ENCODE measurements at regions not wholly inside any gene's neighbourhood (a gene's known extent, or its start where the extent isn't known, plus 50 kb on each side); places are given as distances from the start of the nearest gene placed in this dataset.

GRCh38 chr16:65934443-65934842 lies 432.0 kb upstream of the CDH5 start:
- H3K36me3 ChIP-seq (ENCODE audit: control insufficient read depth in 2 of 2, extremely low read depth in 1 of 2, insufficient read depth in 1 of 2, low read length in 1 of 2), result no peaks in the 10 kb centered on the region
- no peaks in the 10 kb centered on the region for H3K4me1 Mint-ChIP-seq
- ChIA-PET POLR2A (no interaction called here), CTCF (no interaction called here)
- H3K27ac ChIP-seq (ENCODE audit: low read length), result no peak overlapping the region
- peaks cover 0 to 2% of the 10 kb centered on the region in 2 experiments for H3K27me3 ChIP-seq (replicated peaks in 1 of 2; ENCODE audit: control insufficient read depth in 2 of 2, extremely low read depth in 1 of 2, insufficient read depth in 2 of 2, low read length in 1 of 2)
- no peaks in the 10 kb centered on the region for H3K9me3 ChIP-seq
- no peaks in the 10 kb centered on the region for H3K36me3 Mint-ChIP-seq
- no peak overlapping the region for H3K4me3 Mint-ChIP-seq
- DNase-seq, result no peak
- H3K4me3 ChIP-seq (ENCODE audit: control insufficient read depth in 1 of 2, extremely low read depth in 1 of 2, low read length in 1 of 2), result no peak overlapping the region
- no peak overlapping the region for H3K27ac Mint-ChIP-seq
- WGBS (ENCODE audit: insufficient coverage), result 92% methylated on average over 1 of the region's 3 CpGs
- peaks cover 9 to 27% (median 10%) of the 10 kb centered on the region in 3 donors for H3K9me3 Mint-ChIP-seq
- ATAC-seq (replicated peaks in 1 of 4), result no peak
- peaks cover 1 to 8% of the 10 kb centered on the region in 2 donors for H3K27me3 Mint-ChIP-seq
- no peaks in the 10 kb centered on the region for H3K4me1 ChIP-seq (ENCODE audit: control insufficient read depth in 1 of 2, extremely low read depth in 1 of 2, insufficient read depth in 2 of 2, low read length in 2 of 2)

GRCh38 chr16:65933703-65934102 lies 432.8 kb upstream of the CDH5 start:
- Mint-ChIP-seq H3K4me3 (no peak overlapping the region), H3K36me3 (no peaks in the 10 kb centered on the region), H3K4me1 (no peaks in the 10 kb centered on the region), H3K27ac (no peak overlapping the region), H3K27me3 (peaks cover 0 to 4% of the 10 kb centered on the region in 2 donors), H3K9me3 (peaks cover 9 to 24% (median 9%) of the 10 kb centered on the region in 3 donors)
- H3K27ac ChIP-seq (ENCODE audit: low read length), result no peak overlapping the region
- DNase-seq (no peak), ATAC-seq (replicated peaks in 1 of 4) (no peak)
- POLR2A ChIA-PET, result no interaction called here
- no peak overlapping the region for H3K4me3 ChIP-seq (ENCODE audit: control insufficient read depth in 1 of 2, extremely low read depth in 1 of 2, low read length in 1 of 2)
- H3K36me3 ChIP-seq (ENCODE audit: control insufficient read depth in 2 of 2, extremely low read depth in 1 of 2, insufficient read depth in 1 of 2, low read length in 1 of 2), result no peaks in the 10 kb centered on the region
- no peaks in the 10 kb centered on the region for H3K9me3 ChIP-seq
- no peaks in the 10 kb centered on the region for H3K4me1 ChIP-seq (ENCODE audit: control insufficient read depth in 1 of 2, extremely low read depth in 1 of 2, insufficient read depth in 2 of 2, low read length in 2 of 2)
- peaks cover 0 to 2% of the 10 kb centered on the region in 2 experiments for H3K27me3 ChIP-seq (replicated peaks in 1 of 2; ENCODE audit: control insufficient read depth in 2 of 2, extremely low read depth in 1 of 2, insufficient read depth in 2 of 2, low read length in 1 of 2)
- WGBS (ENCODE audit: insufficient coverage), result no CpG with 5 or more reads among the region's 4 CpGs
- CTCF ChIA-PET, result no interaction called here

GRCh38 chr16:65932350-65933072 lies 434.0 kb upstream of the CDH5 start:
- H3K27me3 ChIP-seq (replicated peaks in 1 of 2; ENCODE audit: control insufficient read depth in 2 of 2, extremely low read depth in 1 of 2, insufficient read depth in 2 of 2, low read length in 1 of 2), result peaks cover 0 to 2% of the 10 kb centered on the region in 2 experiments
- 82% methylated on average over 3 of the region's 7 CpGs for WGBS (ENCODE audit: insufficient coverage)
- Mint-ChIP-seq H3K4me1 (no peaks in the 10 kb centered on the region), H3K4me3 (no peak overlapping the region), H3K36me3 (no peaks in the 10 kb centered on the region), H3K27ac (no peak overlapping the region), H3K9me3 (peaks cover 9 to 28% (median 14%) of the 10 kb centered on the region in 3 donors), H3K27me3 (no peaks in the 10 kb centered on the region)
- no peak overlapping the region for H3K4me3 ChIP-seq (ENCODE audit: control insufficient read depth in 1 of 2, extremely low read depth in 1 of 2, low read length in 1 of 2)
- ChIA-PET POLR2A (no interaction called here), CTCF (no interaction called here)
- H3K36me3 ChIP-seq (ENCODE audit: control insufficient read depth in 2 of 2, extremely low read depth in 1 of 2, insufficient read depth in 1 of 2, low read length in 1 of 2), result no peaks in the 10 kb centered on the region
- no peaks in the 10 kb centered on the region for H3K9me3 ChIP-seq
- DNase-seq, result no peak
- H3K27ac ChIP-seq (ENCODE audit: low read length), result no peak overlapping the region
- H3K4me1 ChIP-seq (ENCODE audit: control insufficient read depth in 1 of 2, extremely low read depth in 1 of 2, insufficient read depth in 2 of 2, low read length in 2 of 2), result no peaks in the 10 kb centered on the region
- no peak for ATAC-seq (replicated peaks in 1 of 4)

GRCh38 chr16:65922923-65923322 lies 443.6 kb upstream of the CDH5 start:
- H3K36me3 Mint-ChIP-seq, result no peaks in the 10 kb centered on the region
- no peak overlapping the region for H3K27ac Mint-ChIP-seq
- POLR2A ChIA-PET, result no interaction called here
- Histone ChIP-seq H3K4me3 (ENCODE audit: control insufficient read depth in 1 of 2, extremely low read depth in 1 of 2, low read length in 1 of 2) (no peak overlapping the region), H3K36me3 (ENCODE audit: control insufficient read depth in 2 of 2, extremely low read depth in 1 of 2, insufficient read depth in 1 of 2, low read length in 1 of 2) (no peaks in the 10 kb centered on the region), H3K4me1 (ENCODE audit: control insufficient read depth in 1 of 2, extremely low read depth in 1 of 2, insufficient read depth in 2 of 2, low read length in 2 of 2) (no peaks in the 10 kb centered on the region), H3K27me3 (replicated peaks in 1 of 2; ENCODE audit: control insufficient read depth in 2 of 2, extremely low read depth in 1 of 2, insufficient read depth in 2 of 2, low read length in 1 of 2) (peaks cover 0 to 7% of the 10 kb centered on the region in 2 experiments), H3K9me3 (no peaks in the 10 kb centered on the region), H3K27ac (ENCODE audit: low read length) (no peak overlapping the region)
- no peaks in the 10 kb centered on the region for H3K4me1 Mint-ChIP-seq
- peaks cover 0 to 4% (median 0%) of the 10 kb centered on the region in 3 donors for H3K9me3 Mint-ChIP-seq
- peaks cover 3 to 13% of the 10 kb centered on the region in 2 donors for H3K27me3 Mint-ChIP-seq
- no peak for DNase-seq
- ATAC-seq (replicated peaks in 1 of 4), result no peak
- H3K4me3 Mint-ChIP-seq, result no peak overlapping the region
- 86% methylated on average over 4 of the region's 4 CpGs for WGBS (ENCODE audit: insufficient coverage)
- CTCF ChIA-PET, result no interaction called here

GRCh38 chr16:65919986-65920376 lies 446.5 kb upstream of the CDH5 start:
- 88% methylated on average over 4 of the region's 6 CpGs for WGBS (ENCODE audit: insufficient coverage)
- H3K27ac Mint-ChIP-seq, result no peak overlapping the region
- Histone ChIP-seq H3K4me1 (ENCODE audit: control insufficient read depth in 1 of 2, extremely low read depth in 1 of 2, insufficient read depth in 2 of 2, low read length in 2 of 2) (no peaks in the 10 kb centered on the region), H3K9me3 (no peaks in the 10 kb centered on the region), H3K27me3 (replicated peaks in 1 of 2; ENCODE audit: control insufficient read depth in 2 of 2, extremely low read depth in 1 of 2, insufficient read depth in 2 of 2, low read length in 1 of 2) (peaks cover 0 to 7% of the 10 kb centered on the region in 2 experiments), H3K27ac (ENCODE audit: low read length) (no peak overlapping the region), H3K36me3 (ENCODE audit: control insufficient read depth in 2 of 2, extremely low read depth in 1 of 2, insufficient read depth in 1 of 2, low read length in 1 of 2) (no peaks in the 10 kb centered on the region), H3K4me3 (ENCODE audit: control insufficient read depth in 1 of 2, extremely low read depth in 1 of 2, low read length in 1 of 2) (no peak overlapping the region)
- ChIA-PET POLR2A (no interaction called here), CTCF (interaction anchor here in 1 of 2 donors (0.7 kb wide), 1 partner anchor 86 kb away, joined by 9 read pairs; no protein-coding TSS in a partner anchor)
- H3K36me3 Mint-ChIP-seq, result no peaks in the 10 kb centered on the region
- H3K4me3 Mint-ChIP-seq, result no peak overlapping the region
- H3K4me1 Mint-ChIP-seq, result no peaks in the 10 kb centered on the region
- DNase-seq (no peak), ATAC-seq (replicated peaks in 1 of 4) (no peak)
- H3K9me3 Mint-ChIP-seq, result peaks cover 0 to 8% (median 0%) of the 10 kb centered on the region in 3 donors
- H3K27me3 Mint-ChIP-seq, result peaks cover 2 to 13% of the 10 kb centered on the region in 2 donors

GRCh38 chr16:65919145-65919985 lies 447.1 kb upstream of the CDH5 start:
- no peak overlapping the region for H3K27ac ChIP-seq (ENCODE audit: low read length)
- no peaks in the 10 kb centered on the region for H3K4me1 ChIP-seq (ENCODE audit: control insufficient read depth in 1 of 2, extremely low read depth in 1 of 2, insufficient read depth in 2 of 2, low read length in 2 of 2)
- ChIA-PET POLR2A (no interaction called here), CTCF (no interaction called here)
- WGBS (ENCODE audit: insufficient coverage), result 67% methylated on average over 14 of the region's 27 CpGs
- Mint-ChIP-seq H3K9me3 (peaks cover 0 to 8% (median 0%) of the 10 kb centered on the region in 3 donors), H3K36me3 (no peaks in the 10 kb centered on the region), H3K4me3 (no peak overlapping the region), H3K27ac (no peak overlapping the region), H3K27me3 (peaks cover 2 to 13% of the 10 kb centered on the region in 2 donors), H3K4me1 (no peaks in the 10 kb centered on the region)
- H3K27me3 ChIP-seq (replicated peaks in 1 of 2; ENCODE audit: control insufficient read depth in 2 of 2, extremely low read depth in 1 of 2, insufficient read depth in 2 of 2, low read length in 1 of 2), result peaks cover 0 to 7% of the 10 kb centered on the region in 2 experiments
- H3K36me3 ChIP-seq (ENCODE audit: control insufficient read depth in 2 of 2, extremely low read depth in 1 of 2, insufficient read depth in 1 of 2, low read length in 1 of 2), result no peaks in the 10 kb centered on the region
- no peak for ATAC-seq (replicated peaks in 1 of 4)
- H3K9me3 ChIP-seq, result no peaks in the 10 kb centered on the region
- no peak overlapping the region for H3K4me3 ChIP-seq (ENCODE audit: control insufficient read depth in 1 of 2, extremely low read depth in 1 of 2, low read length in 1 of 2)
- no peak for DNase-seq

Measured in T-cell (primary cell).